SK-N-SH treated with all-trans-retinoic acid at 6 μM for 48 hours (cell line): ENCODE measurements at regions not wholly inside any gene's neighbourhood (a gene's known extent, or its start where the extent isn't known, plus 50 kb on each side); places are given as distances from the start of the nearest gene placed in this dataset.

Source experiments
- ISL1 ChIP-seq: fragments of 250-450 bp; sonication (Bioruptor Pico); IDR thresholded peaks from 2 replicates; pipeline ENCODE4 v2.1.2; 2022; ENCODE audit warnings: mild to moderate bottlenecking, moderate library complexity
- OSR1 ChIP-seq: fragments of 250-450 bp; sonication (Bioruptor Pico); IDR thresholded peaks from 2 replicates; pipeline ENCODE4 v1.8.0; 2022; ENCODE audit warnings: moderate library complexity, mild to moderate bottlenecking, inconsistent platforms
- SNAI2 ChIP-seq: fragments of 250-450 bp; sonication (Bioruptor Pico); IDR thresholded peaks from 2 replicates; pipeline ENCODE4 v1.5.0; 2020; ENCODE audit warnings: mild to moderate bottlenecking, moderate library complexity
- TOX ChIP-seq: fragments of 250-450 bp; sonication (Bioruptor Pico); IDR thresholded peaks from 2 replicates; pipeline ENCODE4 v1.8.0; 2021; ENCODE audit warnings: mild to moderate bottlenecking, moderate library complexity, borderline replicate concordance
- ZFP3 ChIP-seq: fragments of 250-450 bp; sonication (Bioruptor Pico); IDR thresholded peaks from 2 replicates; pipeline ENCODE4 v1.5.0; 2020; ENCODE audit warnings: mild to moderate bottlenecking, moderate library complexity
- ZFP30 ChIP-seq: fragments of 450-650 bp; formaldehyde crosslinking; IDR thresholded peaks from 2 replicates; pipeline ENCODE4 v1.5.0; 2022; ENCODE audit warnings: mild to moderate bottlenecking, moderate library complexity
- ZNF565 ChIP-seq: fragments of 450-650 bp; formaldehyde crosslinking; conservative IDR thresholded peaks from 2 replicates; pipeline ENCODE4 v1.5.0; 2020; ENCODE audit warnings: low read depth, mild to moderate bottlenecking, moderate library complexity

DNA sequence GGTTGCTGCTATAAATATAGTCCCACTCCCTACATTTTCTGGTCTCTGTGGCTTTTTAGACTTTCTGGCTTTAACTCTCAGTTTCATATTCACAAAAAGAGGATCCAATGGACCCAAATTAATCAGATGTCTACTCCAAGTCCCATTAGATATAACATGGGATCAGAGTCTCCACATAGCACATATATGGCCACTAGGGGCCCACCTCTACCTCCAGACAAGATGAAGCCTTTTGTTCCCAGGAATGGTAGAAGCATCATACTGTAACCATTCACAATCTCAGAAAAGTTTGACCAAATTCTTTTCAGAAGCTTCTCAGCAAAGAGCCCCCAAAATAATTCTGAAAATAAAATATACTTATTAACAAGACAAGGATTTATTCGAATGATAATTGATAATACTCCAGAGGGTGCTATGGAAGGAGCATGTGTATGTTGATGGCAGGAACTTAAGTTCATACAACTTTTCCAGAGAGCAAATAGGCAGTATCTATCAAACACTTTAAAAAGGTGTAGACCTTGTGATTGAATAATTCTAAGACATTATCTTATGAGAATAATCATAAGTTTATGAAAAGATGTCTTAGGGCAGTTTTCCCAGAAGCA, 382.3 kb upstream of the CRIM1 start:
- no peak for TF ChIP-seq ZFP3 (CRISPR knock-in tag)
- TF ChIP-seq ZFP30 (CRISPR knock-in tag): no peak
- no peak for TF ChIP-seq ISL1
- no peak for TF ChIP-seq OSR1
- TF ChIP-seq ZNF565 (CRISPR knock-in tag): no peak
- no peak for TF ChIP-seq TOX (CRISPR knock-in tag)
- TF ChIP-seq SNAI2: no peak
